CD4-positive, CD25-positive, alpha-beta regulatory T cell (primary cell): ENCODE measurements at regions not wholly inside any gene's neighbourhood (a gene's known extent, or its start where the extent isn't known, plus 50 kb on each side); places are given as distances from the start of the nearest gene placed in this dataset.

Experiments
- ATAC-seq, 2 donors: fragments of 150-1000 bp; cut with Tn5 transposase; one replicate each; pipeline ENCODE4 v1.10.0; 2021; ENCODE audit warnings: low read depth in 2 of 2, moderate number of reproducible peaks in 2 of 2, moderate library complexity in 1 of 2
- DNase-seq, 3 donors: peaks; one replicate each; pipeline versions ENCODE4 v3.0.0 to v3.0.0-alpha.2; 2012 to 2022; ENCODE audit warnings: mixed read lengths in 1 of 3
- H3K27ac ChIP-seq: one replicate; pipeline ENCODE4 v1.7.0; 2013; ENCODE audit warnings: mild to moderate bottlenecking, low read length; ENCODE audit not compliant: insufficient read depth, poor library complexity, severe bottlenecking
- H3K27me3 ChIP-seq: one replicate; pipeline ENCODE4 v1.7.0; 2013; ENCODE audit warnings: low read length; ENCODE audit not compliant: control insufficient read depth, insufficient read depth
- H3K36me3 ChIP-seq: one replicate; pipeline ENCODE4 v1.7.0; 2013; ENCODE audit warnings: mild to moderate bottlenecking, low read length, moderate library complexity; ENCODE audit not compliant: control insufficient read depth, insufficient read depth
- H3K4me1 ChIP-seq: 2 replicates; pipeline ENCODE4 v1.7.0; 2013; ENCODE audit warnings: mild to moderate bottlenecking, low read length; ENCODE audit not compliant: insufficient read depth, control insufficient read depth, poor library complexity, severe bottlenecking
- H3K4me3 ChIP-seq: one replicate; pipeline ENCODE4 v1.7.0; 2013; ENCODE audit warnings: low read depth, mild to moderate bottlenecking, low read length, moderate library complexity
- H3K9me3 ChIP-seq, 2 experiments: 1 replicate in 1 of 2; 2 replicates in 1 of 2; pipeline ENCODE4 v1.7.0; 2013; ENCODE audit warnings: low read length in 2 of 2, mild to moderate bottlenecking in 1 of 2, moderate library complexity in 1 of 2; ENCODE audit not compliant: control insufficient read depth in 2 of 2
- H3K27ac Mint-ChIP-seq, 3 donors: one replicate each; pipeline ENCODE4 v1.8.0; 2020 to 2022; ENCODE audit warnings: mild to moderate bottlenecking in 3 of 3, mixed read lengths in 3 of 3, moderate library complexity in 2 of 3
- H3K27me3 Mint-ChIP-seq: one replicate; pipeline ENCODE4 v1.8.0; 2022; ENCODE audit warnings: mild to moderate bottlenecking, mixed read lengths
- H3K36me3 Mint-ChIP-seq: one replicate; pipeline ENCODE4 v1.8.0; 2020; ENCODE audit warnings: mixed read lengths
- H3K4me1 Mint-ChIP-seq, 4 donors: one replicate each; pipeline ENCODE4 v1.8.0; 2020 to 2022; ENCODE audit warnings: mixed read lengths in 4 of 4, mild to moderate bottlenecking in 1 of 4
- H3K4me3 Mint-ChIP-seq, 4 donors: one replicate each; pipeline ENCODE4 v1.8.0; 2020 to 2022; ENCODE audit warnings: mild to moderate bottlenecking in 4 of 4, mixed read lengths in 4 of 4, moderate library complexity in 3 of 4
- H3K9me3 Mint-ChIP-seq, 7 donors: one replicate each; pipeline ENCODE4 v1.8.0; 2020 to 2022; ENCODE audit warnings: mixed read lengths in 7 of 7, mild to moderate bottlenecking in 3 of 7, moderate library complexity in 2 of 7

- ATAC-seq (no peak), DNase-seq (no peak)
- no peak overlapping the region for H3K27ac ChIP-seq
- no peaks in the 10 kb centered on the region for H3K27me3 ChIP-seq
- H3K4me3 ChIP-seq = no peak overlapping the region
- peaks cover 0 to 8% (median 0%) of the 10 kb centered on the region in 7 donors for H3K9me3 Mint-ChIP-seq
- H3K9me3 ChIP-seq = no peaks in the 10 kb centered on the region
- no peaks in the 10 kb centered on the region for H3K4me1 ChIP-seq
- H3K36me3 Mint-ChIP-seq = no peaks in the 10 kb centered on the region
- no peaks in the 10 kb centered on the region for H3K4me1 Mint-ChIP-seq
- H3K27me3 Mint-ChIP-seq = peaks cover 4% of the 10 kb centered on the region
- H3K36me3 ChIP-seq = no peaks in the 10 kb centered on the region
- no peak overlapping the region for H3K4me3 Mint-ChIP-seq
- no peak overlapping the region for H3K27ac Mint-ChIP-seq
These were observed 161.2 kb downstream of the PSMG1 start for GRCh38 chr21:39022035-39022434.

GRCh38 chr21:39021478-39021832 lies 161.8 kb downstream of the PSMG1 start:
- Mint-ChIP-seq H3K36me3 (no peaks in the 10 kb centered on the region), H3K4me1 (no peaks in the 10 kb centered on the region), H3K9me3 (peaks cover 0 to 8% (median 0%) of the 10 kb centered on the region in 7 donors)

DNA sequence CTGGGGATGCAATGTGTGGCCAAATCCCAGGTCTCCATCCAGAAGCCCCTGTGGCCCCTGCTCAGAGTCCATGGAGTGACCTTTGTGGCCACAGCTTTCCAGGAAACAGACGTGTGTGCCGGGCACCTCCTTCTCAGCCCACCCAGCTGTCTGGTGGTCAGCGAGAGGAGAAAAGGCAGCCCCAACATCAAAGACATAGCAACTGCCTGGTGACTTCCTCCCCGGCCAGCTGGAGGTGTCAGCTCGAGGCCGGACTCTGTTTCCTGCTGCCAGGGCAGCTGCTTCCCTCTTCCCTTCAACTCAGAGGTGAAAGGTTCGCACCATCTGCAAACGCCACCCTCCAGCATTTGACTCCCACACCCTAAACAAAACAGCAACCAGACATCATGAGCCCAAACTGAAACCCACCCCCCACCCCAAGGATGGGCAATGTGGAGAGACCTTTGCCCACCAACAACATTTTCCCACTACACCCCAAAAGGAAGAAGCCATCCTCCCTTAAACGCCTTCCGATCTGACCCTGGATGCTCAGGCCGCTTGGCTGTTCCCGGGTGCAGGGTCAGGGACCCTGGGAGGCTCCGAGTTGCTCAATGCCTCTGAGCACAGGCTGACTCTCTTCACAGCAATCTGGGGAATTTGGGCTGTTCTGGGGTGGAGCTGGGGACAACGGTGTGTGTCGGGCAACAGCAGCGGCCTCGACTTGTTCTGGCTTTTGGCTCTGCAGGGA lies 162.3 kb downstream of the PSMG1 start:
- no peaks in the 10 kb centered on the region for H3K4me1 Mint-ChIP-seq
- peaks cover 0 to 8% (median 0%) of the 10 kb centered on the region in 7 donors for H3K9me3 Mint-ChIP-seq
- H3K36me3 ChIP-seq = no peaks in the 10 kb centered on the region
- no peak overlapping the region for H3K27ac ChIP-seq
- no peaks in the 10 kb centered on the region for H3K27me3 ChIP-seq
- H3K27ac Mint-ChIP-seq = no peak overlapping the region
- no peak for ATAC-seq
- H3K36me3 Mint-ChIP-seq = no peaks in the 10 kb centered on the region
- H3K9me3 ChIP-seq = no peaks in the 10 kb centered on the region
- H3K4me3 Mint-ChIP-seq = no peak overlapping the region
- no peaks in the 10 kb centered on the region for H3K4me1 ChIP-seq
- no peak overlapping the region for H3K4me3 ChIP-seq
- peaks cover 4% of the 10 kb centered on the region for H3K27me3 Mint-ChIP-seq
- no peak for DNase-seq

More at GRCh38 chr21:39021478-39021832, 161.8 kb downstream of the PSMG1 start:
- Histone ChIP-seq H3K4me1 (no peaks in the 10 kb centered on the region), H3K27me3 (no peaks in the 10 kb centered on the region), H3K27ac (no peak overlapping the region), H3K9me3 (no peaks in the 10 kb centered on the region), H3K36me3 (no peaks in the 10 kb centered on the region), H3K4me3 (no peak overlapping the region)
- H3K27me3 Mint-ChIP-seq = peaks cover 4% of the 10 kb centered on the region
- H3K4me3 Mint-ChIP-seq = no peak overlapping the region
- DNase-seq (no peak), ATAC-seq (no peak)
- H3K27ac Mint-ChIP-seq = no peak overlapping the region

DNA sequence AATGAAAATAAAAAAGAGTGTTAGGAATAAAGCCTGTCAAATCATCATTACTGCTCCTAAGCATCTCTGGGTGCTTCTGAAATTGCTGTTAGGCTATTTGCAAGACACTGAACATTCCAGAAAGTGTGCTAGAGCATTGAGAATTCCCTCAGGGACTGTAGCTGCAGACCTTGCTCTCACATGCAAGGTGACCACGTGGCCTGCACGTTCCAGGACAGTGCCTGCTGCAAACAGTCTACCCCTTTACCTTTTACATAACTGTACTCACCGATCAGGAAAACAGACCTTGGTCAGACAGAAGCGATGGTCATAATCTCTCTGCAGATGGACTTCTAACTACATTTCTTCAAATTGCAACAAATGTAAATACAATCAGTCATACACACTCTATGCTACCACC lies 164.5 kb downstream of the PSMG1 start:
- no peak for ATAC-seq
- no peaks in the 10 kb centered on the region for H3K4me1 ChIP-seq

GRCh38 chr21:39016740-39017315 lies 166.4 kb downstream of the PSMG1 start:
- Mint-ChIP-seq H3K4me1 (no peaks in the 10 kb centered on the region), H3K9me3 (no peaks in the 10 kb centered on the region), H3K4me3 (no peak overlapping the region), H3K36me3 (no peaks in the 10 kb centered on the region), H3K27me3 (peaks cover 9% of the 10 kb centered on the region), H3K27ac (no peak overlapping the region)
- H3K4me1 ChIP-seq = no peaks in the 10 kb centered on the region
- H3K36me3 ChIP-seq = no peaks in the 10 kb centered on the region
- DNase-seq (no peak), ATAC-seq (no peak)
- H3K27ac ChIP-seq = no peak overlapping the region
- no peaks in the 10 kb centered on the region for H3K27me3 ChIP-seq
- H3K4me3 ChIP-seq = no peak overlapping the region
- H3K9me3 ChIP-seq = no peaks in the 10 kb centered on the region

More for the DNA sequence above, 164.5 kb downstream of the PSMG1 start:
- Mint-ChIP-seq H3K36me3 (no peaks in the 10 kb centered on the region), H3K4me1 (no peaks in the 10 kb centered on the region), H3K27ac (no peak overlapping the region), H3K27me3 (peaks cover 9% of the 10 kb centered on the region), H3K4me3 (no peak overlapping the region), H3K9me3 (no peaks in the 10 kb centered on the region)
- no peak for DNase-seq
- H3K27ac ChIP-seq = no peak overlapping the region
- H3K36me3 ChIP-seq = no peaks in the 10 kb centered on the region
- no peaks in the 10 kb centered on the region for H3K27me3 ChIP-seq
- H3K4me3 ChIP-seq = no peak overlapping the region
- H3K9me3 ChIP-seq = no peaks in the 10 kb centered on the region

DNA sequence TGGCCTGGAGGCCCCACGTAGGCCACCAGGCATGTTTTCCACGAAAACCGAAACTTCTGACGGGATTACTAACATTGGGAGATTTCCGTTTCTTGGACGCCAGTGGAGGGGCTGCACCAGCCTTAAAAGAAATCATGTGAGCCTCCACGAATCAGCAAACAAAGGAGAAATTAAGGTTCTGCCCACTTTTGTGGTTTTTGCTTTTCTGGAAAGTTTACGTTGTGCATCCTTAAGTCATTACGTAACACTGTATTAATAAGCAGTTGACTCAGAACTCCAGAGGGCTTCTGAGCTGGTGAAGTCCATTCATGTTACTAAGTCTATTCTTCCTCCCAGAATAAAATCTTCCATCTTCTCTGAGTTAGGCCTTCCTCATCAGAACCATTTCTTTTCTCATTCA lies 168.5 kb downstream of the PSMG1 start:
- Histone ChIP-seq H3K4me3 (no peak overlapping the region), H3K4me1 (no peaks in the 10 kb centered on the region), H3K36me3 (no peaks in the 10 kb centered on the region), H3K27ac (no peak overlapping the region), H3K9me3 (no peaks in the 10 kb centered on the region), H3K27me3 (no peaks in the 10 kb centered on the region)
- Mint-ChIP-seq H3K4me1 (peaks cover 0 to 3% (median 0%) of the 10 kb centered on the region in 4 donors), H3K36me3 (no peaks in the 10 kb centered on the region), H3K27ac (no peak overlapping the region), H3K9me3 (no peaks in the 10 kb centered on the region), H3K4me3 (no peak overlapping the region), H3K27me3 (peaks cover 9% of the 10 kb centered on the region)
- ATAC-seq (no peak), DNase-seq (no peak)

GRCh38 chr21:39012326-39013230 lies 170.7 kb downstream of the PSMG1 start:
- no peak for DNase-seq
- no peak for ATAC-seq
- Histone ChIP-seq H3K9me3 (no peaks in the 10 kb centered on the region), H3K4me1 (no peaks in the 10 kb centered on the region), H3K4me3 (no peak overlapping the region), H3K27ac (no peak overlapping the region), H3K36me3 (no peaks in the 10 kb centered on the region), H3K27me3 (no peaks in the 10 kb centered on the region)
- Mint-ChIP-seq H3K27me3 (peaks cover 5% of the 10 kb centered on the region), H3K36me3 (no peaks in the 10 kb centered on the region), H3K4me1 (peaks cover 0 to 3% (median 0%) of the 10 kb centered on the region in 4 donors), H3K9me3 (no peaks in the 10 kb centered on the region), H3K27ac (no peak overlapping the region), H3K4me3 (no peak overlapping the region)
